Left ventricle myocardium inferior (tissue), 1 donor: ENCODE measurements at regions not wholly inside any gene's neighbourhood (a gene's known extent, or its start where the extent isn't known, plus 50 kb on each side); places are given as distances from the start of the nearest gene placed in this dataset.

Experiments used
- DNase-seq: peaks from one replicate; pipeline ENCODE4 v3.0.0-alpha.2; 2020
- H3K27ac ChIP-seq: fragments of 200-600 bp; replicated peaks from 2 replicates; pipeline ENCODE4 v1.8.0; 2021
- H3K27me3 ChIP-seq: fragments of 200-600 bp; 2 replicates; pipeline ENCODE4 v1.8.0; 2021; ENCODE audit warnings: low read depth
- H3K36me3 ChIP-seq: fragments of 200-600 bp; 2 replicates; pipeline ENCODE4 v1.8.0; 2021
- H3K4me1 ChIP-seq: fragments of 200-600 bp; 2 replicates; pipeline ENCODE4 v1.8.0; 2021
- H3K4me3 ChIP-seq: fragments of 200-600 bp; 2 replicates; pipeline ENCODE4 v1.8.0; 2021; ENCODE audit warnings: mild to moderate bottlenecking, moderate library complexity
- H3K9me3 ChIP-seq: fragments of 200-600 bp; replicated peaks from 2 replicates; pipeline ENCODE4 v1.8.0; 2021
- CTCF ChIP-seq: fragments of 200-600 bp; IDR thresholded peaks from 2 replicates; pipeline ENCODE4 v1.8.0; 2021; ENCODE audit warnings: antibody characterized with exemption, mild to moderate bottlenecking, borderline replicate concordance
- intact Hi-C: fragments of 100-400 bp; cut with micrococcal nuclease; formaldehyde crosslinking; loops from one replicate; pipeline ENCODE4 v1.11.0; 2022
- donor health status: DM: no; HTN: yes; CAD: no; lungs with severe emphysema.

GRCh38 chr3:41126472-41126871 is 72.8 kb upstream of the CTNNB1 start:
- Histone ChIP-seq H3K4me3 (no peak overlapping the region), H3K36me3 (no peaks in the 10 kb centered on the region), H3K4me1 (no peaks in the 10 kb centered on the region), H3K9me3 (peaks cover 42% of the 10 kb centered on the region), H3K27ac (no peak overlapping the region), H3K27me3 (no peaks in the 10 kb centered on the region)
- DNase-seq: no peak
- TF ChIP-seq CTCF: no peak
- intact Hi-C loops: no loop called here

GRCh38 chr3:41126961-41127360 is 72.3 kb upstream of the CTNNB1 start:
- Histone ChIP-seq H3K4me1 (no peaks in the 10 kb centered on the region), H3K9me3 (peaks cover 42% of the 10 kb centered on the region), H3K27me3 (no peaks in the 10 kb centered on the region), H3K4me3 (no peak overlapping the region), H3K27ac (no peak overlapping the region), H3K36me3 (no peaks in the 10 kb centered on the region)
- TF ChIP-seq CTCF: no peak
- DNase-seq: no peak
- intact Hi-C loops: no loop called here

GRCh38 chr3:41127414-41127813 is 71.9 kb upstream of the CTNNB1 start:
- no peaks in the 10 kb centered on the region for H3K27me3 ChIP-seq
- intact Hi-C loops: no loop called here
- peaks cover 42% of the 10 kb centered on the region for H3K9me3 ChIP-seq
- no peak overlapping the region for H3K4me3 ChIP-seq
- H3K36me3 ChIP-seq: no peaks in the 10 kb centered on the region
- no peak overlapping the region for H3K27ac ChIP-seq
- H3K4me1 ChIP-seq: no peaks in the 10 kb centered on the region
- no peak for TF ChIP-seq CTCF
- no peak for DNase-seq

GRCh38 chr3:41129731-41130130 is 69.6 kb upstream of the CTNNB1 start:
- TF ChIP-seq CTCF: no peak
- intact Hi-C loops: no loop called here
- Histone ChIP-seq H3K4me3 (no peak overlapping the region), H3K27ac (no peak overlapping the region), H3K36me3 (no peaks in the 10 kb centered on the region), H3K4me1 (no peaks in the 10 kb centered on the region), H3K27me3 (no peaks in the 10 kb centered on the region), H3K9me3 (peaks cover 41% of the 10 kb centered on the region)
- no peak for DNase-seq

GRCh38 chr3:41131224-41131623 is 68.1 kb upstream of the CTNNB1 start:
- TF ChIP-seq CTCF: no peak
- intact Hi-C loops: no loop called here
- no peak overlapping the region for H3K27ac ChIP-seq
- H3K9me3 ChIP-seq: peaks cover 28% of the 10 kb centered on the region
- H3K36me3 ChIP-seq: no peaks in the 10 kb centered on the region
- H3K4me3 ChIP-seq: no peak overlapping the region
- DNase-seq: no peak
- H3K27me3 ChIP-seq: no peaks in the 10 kb centered on the region
- H3K4me1 ChIP-seq: no peaks in the 10 kb centered on the region

- Histone ChIP-seq H3K36me3 (no peaks in the 10 kb centered on the region), H3K27me3 (no peaks in the 10 kb centered on the region), H3K4me1 (no peaks in the 10 kb centered on the region), H3K4me3 (no peak overlapping the region), H3K9me3 (no peaks in the 10 kb centered on the region), H3K27ac (no peak overlapping the region)
- no peak for TF ChIP-seq CTCF
- intact Hi-C loops: no loop called here
- no peak for DNase-seq
Measured at GRCh38 chr3:41137686-41138111, 61.6 kb upstream of the CTNNB1 start.
